Upper lobe of left lung (tissue), 6 donors: ENCODE measurements at regions not wholly inside any gene's neighbourhood (a gene's known extent, or its start where the extent isn't known, plus 50 kb on each side); places are given as distances from the start of the nearest gene placed in this dataset.

Experiments
- ATAC-seq, 2 donors: fragments of 200-7000 bp; cut with Tn5 transposase; one replicate each; pipeline ENCODE4 v1.9.1; 2022; ENCODE audit warnings: mild to moderate bottlenecking in 2 of 2, moderate library complexity in 2 of 2; ENCODE audit not compliant: low FRiP score in 2 of 2
- DNase-seq, 2 donors: peaks; one replicate each; pipeline ENCODE4 v3.0.0-alpha.2; 2019 to 2020
- H3K27ac ChIP-seq, 4 donors: fragments of 200-600 bp; sonication (generic); one replicate each; pipeline ENCODE4 v1.5.1; 2016 to 2019
- H3K27me3 ChIP-seq, 4 donors: fragments of 200-600 bp; sonication (generic); one replicate each; pipeline ENCODE4 v1.5.1; 2017 to 2019
- H3K36me3 ChIP-seq, 4 donors: fragments of 200-600 bp; sonication (generic); one replicate each; pipeline ENCODE4 v1.5.1; 2016 to 2019
- H3K4me1 ChIP-seq, 4 donors: fragments of 200-600 bp; sonication (generic); one replicate each; pipeline ENCODE4 v1.5.1; 2018 to 2019
- H3K4me3 ChIP-seq, 4 donors: fragments of 200-600 bp; sonication (generic); one replicate each; pipeline ENCODE4 v1.5.1; 2017 to 2019; ENCODE audit warnings: mild to moderate bottlenecking in 2 of 4, moderate library complexity in 1 of 4
- H3K9me3 ChIP-seq, 4 donors: fragments of 200-600 bp; sonication (generic); one replicate each; pipeline ENCODE4 v1.5.1; 2018 to 2019
- CTCF ChIP-seq, 6 experiments: fragments of 450-650 bp in 4 of 6; fragments of 200-600 bp in 2 of 6; sonication (generic) in 2 of 6; IDR thresholded peaks; one replicate each; pipeline ENCODE4 v1.5.1; 2016 to 2019; ENCODE audit warnings: antibody characterized with exemption in 6 of 6
- EP300 ChIP-seq, 4 donors: sonication (generic); formaldehyde crosslinking; IDR thresholded peaks; one replicate each; pipeline ENCODE4 v1.5.1; 2017; ENCODE audit warnings: antibody characterized with exemption in 4 of 4, control low read depth in 2 of 4
- POLR2A ChIP-seq, 4 donors: fragments of 450-650 bp; IDR thresholded peaks; one replicate each; pipeline ENCODE4 v1.5.1; 2016 to 2017; ENCODE audit warnings: antibody characterized with exemption in 4 of 4, mild to moderate bottlenecking in 2 of 4
- POLR2AphosphoS5 ChIP-seq, 2 donors: sonication (generic); formaldehyde crosslinking; IDR thresholded peaks; one replicate each; pipeline ENCODE4 v1.5.1; 2017; ENCODE audit warnings: antibody characterized with exemption in 2 of 2
- WGBS, 2 donors: methylation state at CpG; one replicate each; pipeline ENCODE4 v1.1.5; 2017 to 2018; 5-methylcytosine and 5-hydroxymethylcytosine counted together
- donor health status: DM: no; HTN: no; CAD: no; lungs with moderate emphysema.
- donor health status: DM: no; HTN: yes; CAD: no; lungs with severe emphysema.

- TF ChIP-seq EP300 (IDR thresholded peaks at IDR 0.05) (no peak), CTCF (IDR thresholded peaks at IDR 0.05) (no peak), POLR2AphosphoS5 (IDR thresholded peaks at IDR 0.05) (no peak), POLR2A (IDR thresholded peaks at IDR 0.05) (no peak)
- DNase-seq: no peak
- no peaks in the 10 kb centered on the region for H3K9me3 ChIP-seq
- 55 to 78% methylated on average over 1 of the region's 1 CpG for whole genome bisulfite sequencing, 2 donors
- no peaks in the 10 kb centered on the region for H3K36me3 ChIP-seq
- H3K4me3 ChIP-seq: no peak overlapping the region
- no peaks in the 10 kb centered on the region for H3K4me1 ChIP-seq
- no peak overlapping the region for H3K27ac ChIP-seq
- no peaks in the 10 kb centered on the region for H3K27me3 ChIP-seq
- no peak for ATAC-seq
Measured at GRCh38 chr3:104176706-104177105, 1190.0 kb upstream of the ALCAM start.

GRCh38 chr3:104178680-104179079 lies 1188.0 kb upstream of the ALCAM start:
- Histone ChIP-seq H3K4me3 (no peak overlapping the region), H3K4me1 (no peaks in the 10 kb centered on the region), H3K36me3 (no peaks in the 10 kb centered on the region), H3K27me3 (no peaks in the 10 kb centered on the region), H3K27ac (no peak overlapping the region), H3K9me3 (no peaks in the 10 kb centered on the region)
- ATAC-seq (no peak), DNase-seq (no peak)
- WGBS, 2 donors: 72 to 78% methylated on average over 3 of the region's 3 CpGs
- TF ChIP-seq EP300 (IDR thresholded peaks at IDR 0.05) (no peak), POLR2AphosphoS5 (IDR thresholded peaks at IDR 0.05) (no peak), POLR2A (IDR thresholded peaks at IDR 0.05) (no peak), CTCF (IDR thresholded peaks at IDR 0.05) (no peak)

GRCh38 chr3:104180906-104181305 lies 1185.8 kb upstream of the ALCAM start:
- Histone ChIP-seq H3K9me3 (no peaks in the 10 kb centered on the region), H3K27me3 (no peaks in the 10 kb centered on the region), H3K4me3 (no peak overlapping the region), H3K36me3 (no peaks in the 10 kb centered on the region), H3K4me1 (no peaks in the 10 kb centered on the region), H3K27ac (no peak overlapping the region)
- ATAC-seq: no peak
- 26 to 44% methylated on average over 1 of the region's 1 CpG for WGBS, 2 donors
- DNase-seq: no peak
- TF ChIP-seq POLR2A (IDR thresholded peaks at IDR 0.05) (no peak), CTCF (IDR thresholded peaks at IDR 0.05) (no peak), EP300 (IDR thresholded peaks at IDR 0.05) (no peak), POLR2AphosphoS5 (IDR thresholded peaks at IDR 0.05) (no peak)

GRCh38 chr3:104190681-104191080 lies 1176.0 kb upstream of the ALCAM start:
- H3K27ac ChIP-seq: no peak overlapping the region
- DNase-seq (no peak), ATAC-seq (no peak)
- no peaks in the 10 kb centered on the region for H3K27me3 ChIP-seq
- no peak overlapping the region for H3K4me3 ChIP-seq
- no peaks in the 10 kb centered on the region for H3K4me1 ChIP-seq
- TF ChIP-seq EP300 (IDR thresholded peaks at IDR 0.05): no peak
- TF ChIP-seq CTCF (IDR thresholded peaks at IDR 0.05): no peak
- no peak for TF ChIP-seq POLR2A (IDR thresholded peaks at IDR 0.05)
- TF ChIP-seq POLR2AphosphoS5 (IDR thresholded peaks at IDR 0.05): no peak
- no peaks in the 10 kb centered on the region for H3K36me3 ChIP-seq
- no peaks in the 10 kb centered on the region for H3K9me3 ChIP-seq

GRCh38 chr3:104198131-104198530 lies 1168.6 kb upstream of the ALCAM start:
- no peak for DNase-seq
- H3K36me3 ChIP-seq: no peaks in the 10 kb centered on the region
- H3K27ac ChIP-seq: no peak overlapping the region
- ATAC-seq: no peak
- 23 to 29% methylated on average over 2 of the region's 2 CpGs for WGBS, 2 donors
- H3K27me3 ChIP-seq: no peaks in the 10 kb centered on the region
- TF ChIP-seq EP300 (IDR thresholded peaks at IDR 0.05) (no peak), POLR2A (IDR thresholded peaks at IDR 0.05) (no peak), CTCF (IDR thresholded peaks at IDR 0.05) (no peak), POLR2AphosphoS5 (IDR thresholded peaks at IDR 0.05) (no peak)
- H3K9me3 ChIP-seq: no peaks in the 10 kb centered on the region
- no peaks in the 10 kb centered on the region for H3K4me1 ChIP-seq
- H3K4me3 ChIP-seq: no peak overlapping the region
